PC-3 (cell line): ENCODE measurements at regions not wholly inside any gene's neighbourhood (a gene's known extent, or its start where the extent isn't known, plus 50 kb on each side); places are given as distances from the start of the nearest gene placed in this dataset.

ENCODE experiments used
- ATAC-seq: fragments of 200-7000 bp; cut with Tn5 transposase; 2 replicates; pipeline ENCODE4 v1.9.1; 2020; ENCODE audit warnings: mild to moderate bottlenecking, moderate library complexity
- BruUV-seq: library from RNA; stranded (reverse); fragments of 400-500 nt; replicated peaks from 2 replicates; lab custom pipeline; 2021; lab: Mats Ljungman, UMichigan
- CTCF ChIA-PET: fragments of 300-600 bp; sonication (Branson Sonifier 250); formaldehyde crosslinking; loops from one replicate; lab custom pipeline; 2022; ENCODE audit warnings: antibody characterized with exemption; lab: Charles Lee
- POLR2A ChIA-PET: fragments of 300-600 bp; sonication (Branson Sonifier 250); formaldehyde crosslinking; loops from one replicate; lab custom pipeline; 2022; ENCODE audit warnings: antibody characterized with exemption; ENCODE audit not compliant: unreplicated experiment; lab: Charles Lee
- DNase-seq: peaks from one replicate; pipeline ENCODE4 v3.0.0-alpha.2; 2015
- H2AFZ ChIP-seq: fragments of 300-600 bp; sonication (generic); 2 replicates; pipeline ENCODE4 v1.6.0; 2016; ENCODE audit warnings: antibody characterized with exemption, low read length
- H3F3A ChIP-seq: fragments of 300-600 bp; sonication (generic); one replicate; pipeline ENCODE4 v1.6.0; 2017; ENCODE audit warnings: antibody characterized with exemption, low read length, control low read depth, mild to moderate bottlenecking; ENCODE audit not compliant: unreplicated experiment
- H3K27ac ChIP-seq: fragments of 300-600 bp; sonication (generic); 2 replicates; pipeline ENCODE4 v1.5.1; 2016; ENCODE audit warnings: mild to moderate bottlenecking, low read length
- H3K27me3 ChIP-seq: fragments of 300-600 bp; sonication (generic); 2 replicates; pipeline ENCODE4 v1.6.1; 2016; ENCODE audit warnings: low read length, mixed read lengths
- H3K36me3 ChIP-seq: fragments of 300-600 bp; sonication (generic); 2 replicates; pipeline ENCODE4 v1.6.1; 2016; ENCODE audit warnings: low read depth, mixed run types, low read length, mixed read lengths
- H3K4me1 ChIP-seq: fragments of 300-600 bp; sonication (generic); 2 replicates; pipeline ENCODE4 v1.5.1; 2016; ENCODE audit warnings: low read length; ENCODE audit not compliant: insufficient read depth
- H3K4me2 ChIP-seq: fragments of 300-600 bp; sonication (generic); 2 replicates; pipeline ENCODE4 v1.6.0; 2016; ENCODE audit warnings: low read length
- H3K4me3 ChIP-seq: fragments of 300-600 bp; sonication (generic); 2 replicates; pipeline ENCODE4 v1.5.1; 2016; ENCODE audit warnings: mild to moderate bottlenecking, low read length, mixed read lengths
- H3K79me2 ChIP-seq: fragments of 300-600 bp; sonication (generic); 2 replicates; pipeline ENCODE4 v1.6.1; 2017; ENCODE audit warnings: low read length, mixed read lengths
- H3K9ac ChIP-seq: fragments of 300-600 bp; sonication (generic); 2 replicates; pipeline ENCODE4 v1.6.0; 2016; ENCODE audit warnings: mild to moderate bottlenecking, low read length
- H3K9me2 ChIP-seq: fragments of 300-600 bp; sonication (generic); replicated peaks from 2 replicates; pipeline ENCODE4 v1.6.1; 2016; ENCODE audit warnings: mixed run types, low read length, mixed read lengths
- H3K9me3 ChIP-seq: fragments of 300-600 bp; sonication (generic); 2 replicates; pipeline ENCODE4 v1.6.1; 2016; ENCODE audit warnings: low read length, mixed read lengths
- H4K20me1 ChIP-seq: fragments of 300-600 bp; sonication (generic); 2 replicates; pipeline ENCODE4 v1.6.1; 2016; ENCODE audit warnings: low read length, mixed read lengths
- EZH2 ChIP-seq: fragments of 300-600 bp; sonication (generic); IDR thresholded peaks from one replicate; pipeline ENCODE4 v1.6.1; 2017; ENCODE audit warnings: antibody characterized with exemption, mild to moderate bottlenecking, low read length; ENCODE audit not compliant: unreplicated experiment
- EZH2phosphoT487 ChIP-seq: fragments of 300-600 bp; sonication (generic); IDR thresholded peaks from 2 replicates; pipeline ENCODE4 v1.6.1; 2018; ENCODE audit warnings: mild to moderate bottlenecking, antibody characterized with exemption, low read length, borderline replicate concordance
- intact Hi-C: fragments of 100-400 bp; cut with micrococcal nuclease; formaldehyde crosslinking; loops from 2 replicates; pipeline ENCODE4 v1.9.0; 2023
- TF ChIP-seq, protein P1 (sequence below): fragments of 300-600 bp; sonication (generic); conservative IDR thresholded peaks from 2 replicates; pipeline ENCODE4 v1.5.1; 2017; ENCODE audit warnings: antibody characterized with exemption, low read depth, mild to moderate bottlenecking, low read length

DNA sequence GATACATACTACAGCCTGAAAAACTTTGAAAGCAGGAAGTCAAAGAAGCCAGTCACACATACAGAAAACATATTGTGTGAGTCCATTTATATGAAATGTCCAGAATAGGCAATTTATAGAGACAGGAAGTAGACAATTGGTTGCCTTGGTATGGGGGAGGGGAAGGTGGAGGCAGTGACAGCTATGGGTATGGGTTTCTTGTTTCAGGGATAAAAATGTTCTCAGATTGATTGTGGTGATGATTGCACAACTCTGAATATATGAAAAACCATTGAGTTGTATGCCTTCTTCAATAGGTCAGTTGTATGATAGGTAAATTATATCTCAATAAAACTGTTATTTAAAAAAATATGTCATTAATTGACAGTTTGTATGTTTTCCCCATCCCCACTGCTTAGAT lies 137.6 kb downstream of the SNX19 start:
- Histone ChIP-seq H3K4me2 (no peak overlapping the region), H3F3A (no peaks in the 10 kb centered on the region), H3K9me3 (0 out of 2 replicates have a peak, but pooled peaks cover 3% of the 10 kb centered on the region), H3K4me3 (no peak overlapping the region), H3K27me3 (no peaks in the 10 kb centered on the region), H2AFZ (no peak overlapping the region), H3K9ac (no peak overlapping the region), H3K4me1 (peaks cover 40% of the 10 kb centered on the region), H4K20me1 (no peaks in the 10 kb centered on the region), H3K9me2 (no peaks in the 10 kb centered on the region), H3K27ac (no peak overlapping the region), H3K36me3 (no peaks in the 10 kb centered on the region), H3K79me2 (no peaks in the 10 kb centered on the region)
- POLR2A ChIA-PET = no interaction called here
- DNase-seq (no peak), ATAC-seq (no peak)
- CTCF ChIA-PET = no interaction called here
- TF ChIP-seq EZH2phosphoT487 = no peak
- TF ChIP-seq, protein P1, sequence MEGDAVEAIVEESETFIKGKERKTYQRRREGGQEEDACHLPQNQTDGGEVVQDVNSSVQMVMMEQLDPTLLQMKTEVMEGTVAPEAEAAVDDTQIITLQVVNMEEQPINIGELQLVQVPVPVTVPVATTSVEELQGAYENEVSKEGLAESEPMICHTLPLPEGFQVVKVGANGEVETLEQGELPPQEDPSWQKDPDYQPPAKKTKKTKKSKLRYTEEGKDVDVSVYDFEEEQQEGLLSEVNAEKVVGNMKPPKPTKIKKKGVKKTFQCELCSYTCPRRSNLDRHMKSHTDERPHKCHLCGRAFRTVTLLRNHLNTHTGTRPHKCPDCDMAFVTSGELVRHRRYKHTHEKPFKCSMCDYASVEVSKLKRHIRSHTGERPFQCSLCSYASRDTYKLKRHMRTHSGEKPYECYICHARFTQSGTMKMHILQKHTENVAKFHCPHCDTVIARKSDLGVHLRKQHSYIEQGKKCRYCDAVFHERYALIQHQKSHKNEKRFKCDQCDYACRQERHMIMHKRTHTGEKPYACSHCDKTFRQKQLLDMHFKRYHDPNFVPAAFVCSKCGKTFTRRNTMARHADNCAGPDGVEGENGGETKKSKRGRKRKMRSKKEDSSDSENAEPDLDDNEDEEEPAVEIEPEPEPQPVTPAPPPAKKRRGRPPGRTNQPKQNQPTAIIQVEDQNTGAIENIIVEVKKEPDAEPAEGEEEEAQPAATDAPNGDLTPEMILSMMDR = no peak
- TF ChIP-seq EZH2 = no peak
- no TSS peak for BruUV-seq
- intact Hi-C loops = no loop called here

- Histone ChIP-seq H4K20me1 (no peaks in the 10 kb centered on the region), H3K4me2 (no peak overlapping the region)
- CTCF ChIA-PET = no interaction called here
These were observed 137.0 kb downstream of the SNX19 start for GRCh38 chr11:130779267-130779666.

DNA sequence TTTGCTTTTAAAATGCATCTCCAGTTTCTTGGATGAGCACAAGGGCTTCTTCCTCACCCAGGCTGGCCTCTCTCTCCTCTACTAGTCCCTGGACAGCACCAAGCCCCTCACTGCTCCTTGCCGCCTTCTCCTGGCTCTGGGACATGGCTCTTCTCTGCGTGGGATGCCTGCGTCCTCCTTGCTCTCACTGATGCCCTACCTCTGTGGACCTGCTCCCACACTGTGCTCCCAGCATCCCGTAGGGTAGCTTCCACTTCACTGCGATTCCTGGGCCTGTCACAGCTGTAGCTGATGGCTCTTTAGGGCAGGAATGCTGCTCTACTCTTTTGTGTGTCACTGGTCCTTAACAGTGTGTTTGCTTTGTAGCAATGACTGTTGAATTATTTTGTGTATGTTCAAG lies 136.3 kb downstream of the SNX19 start:
- intact Hi-C loops = no loop called here
- TF ChIP-seq EZH2phosphoT487 = no peak
- TF ChIP-seq EZH2 = no peak
- TF ChIP-seq, protein P1 = no peak
- H3K4me1 ChIP-seq = peaks cover 33% of the 10 kb centered on the region
- no TSS peak for BruUV-seq
- no peaks in the 10 kb centered on the region for H3K27me3 ChIP-seq
- DNase-seq (no peak), ATAC-seq (no peak)
- no peaks in the 10 kb centered on the region for H3K9me2 ChIP-seq
- no peak overlapping the region for H3K4me2 ChIP-seq
- H3K36me3 ChIP-seq = no peaks in the 10 kb centered on the region
- no peak overlapping the region for H3K4me3 ChIP-seq
- H3K9me3 ChIP-seq = 0 out of 2 replicates have a peak, but pooled peaks cover 3% of the 10 kb centered on the region
- no peak overlapping the region for H3K27ac ChIP-seq
- H3K9ac ChIP-seq = no peak overlapping the region
- no peaks in the 10 kb centered on the region for H3F3A ChIP-seq
- ChIA-PET CTCF (no interaction called here), POLR2A (no interaction called here)
- no peak overlapping the region for H2AFZ ChIP-seq
- H3K79me2 ChIP-seq = no peaks in the 10 kb centered on the region
- no peaks in the 10 kb centered on the region for H4K20me1 ChIP-seq

More at GRCh38 chr11:130779267-130779666, 137.0 kb downstream of the SNX19 start:
- H3K27ac ChIP-seq = no peak overlapping the region
- ATAC-seq (no peak), DNase-seq (no peak)
- no peaks in the 10 kb centered on the region for H3K79me2 ChIP-seq
- no peaks in the 10 kb centered on the region for H3K36me3 ChIP-seq
- no TSS peak for BruUV-seq
- peaks cover 40% of the 10 kb centered on the region for H3K4me1 ChIP-seq
- H3K27me3 ChIP-seq = no peaks in the 10 kb centered on the region
- H3K4me3 ChIP-seq = no peak overlapping the region
- no peaks in the 10 kb centered on the region for H3K9me2 ChIP-seq
- POLR2A ChIA-PET = no interaction called here
- H2AFZ ChIP-seq = no peak overlapping the region
- H3K9me3 ChIP-seq = 0 out of 2 replicates have a peak, but pooled peaks cover 3% of the 10 kb centered on the region
- H3K9ac ChIP-seq = no peak overlapping the region
- intact Hi-C loops = no loop called here
- H3F3A ChIP-seq = no peaks in the 10 kb centered on the region
- TF ChIP-seq, protein P1 = no peak
- TF ChIP-seq EZH2 = no peak
